Adrenal gland (tissue), 9 donors: ENCODE measurements at regions not wholly inside any gene's neighbourhood (a gene's known extent, or its start where the extent isn't known, plus 50 kb on each side); places are given as distances from the start of the nearest gene placed in this dataset.

Source experiments
- DNase-seq, 7 donors: peaks; one replicate each; pipeline ENCODE4 v3.0.0-alpha.2; 2019 to 2020
- H3K27ac ChIP-seq, 5 donors: fragments of 200-600 bp; sonication (generic) in 4 of 5; 1 replicate in 3 of 5; 2 replicates in 2 of 5; pipeline versions ENCODE4 v1.5.1 to v1.8.0; 2016 to 2020; ENCODE audit warnings: mild to moderate bottlenecking in 1 of 5
- H3K27me3 ChIP-seq: fragments of 200-600 bp; 2 replicates; pipeline ENCODE4 v1.8.0; 2021
- H3K36me3 ChIP-seq, 2 donors: fragments of 200-600 bp; replicated peaks in 1 of 2; 1 replicate in 1 of 2; 2 replicates in 1 of 2; pipeline versions ENCODE4 v1.5.1 to v1.8.0; 2018 to 2022
- H3K4me1 ChIP-seq, 2 donors: fragments of 200-600 bp; replicated peaks in 1 of 2; 1 replicate in 1 of 2; 2 replicates in 1 of 2; pipeline versions ENCODE4 v1.5.1 to v1.8.0; 2018 to 2021
- H3K4me3 ChIP-seq, 4 donors: fragments of 200-600 bp; sonication (generic) in 3 of 4; one replicate each; pipeline ENCODE4 v1.5.1; 2016 to 2018
- H3K9me3 ChIP-seq, 3 donors: fragments of 200-600 bp; sonication (generic) in 1 of 3; replicated peaks in 1 of 3; 1 replicate in 2 of 3; 2 replicates in 1 of 3; pipeline versions ENCODE4 v1.5.1 to v1.8.0; 2016 to 2021
- CTCF ChIP-seq, 6 experiments: fragments of 450-650 bp in 4 of 6; fragments of 200-600 bp in 2 of 6; sonication (generic) in 1 of 6; IDR thresholded peaks; 1 replicate in 5 of 6; 2 replicates in 1 of 6; pipeline versions ENCODE4 v1.5.1 to v1.8.0; 2016 to 2021; ENCODE audit warnings: antibody characterized with exemption in 6 of 6, mild to moderate bottlenecking in 2 of 6, moderate library complexity in 1 of 6
- POLR2A ChIP-seq, 2 donors: fragments of 450-650 bp; IDR thresholded peaks; one replicate each; pipeline ENCODE4 v1.6.1; 2017; ENCODE audit warnings: antibody characterized with exemption in 2 of 2, mild to moderate bottlenecking in 2 of 2, moderate library complexity in 1 of 2
- WGBS, 4 donors: extraction: QIAGEN DNeasy Blood & Tissue Kit in 2 of 4; methylation state at CpG; one replicate each; pipeline versions ENCODE4 v1.1.5 to v1.1.7; 2013 to 2017; 5-methylcytosine and 5-hydroxymethylcytosine counted together
- intact Hi-C, 2 donors: fragments of 100-400 bp; cut with DNase I; formaldehyde crosslinking; loops; one replicate each; pipeline versions ENCODE4 v1.14.1 to v1.15.0; 2022 to 2023
- donor health status: healthy with polysubstance abuse.
- donor health status: Bipolar disorder and iron deficiency.
- donor health status: DM: yes; HTN: yes; CAD: no.
- donor health status: DM: no; HTN: no; CAD: no.
- donor health status: DM: no; HTN: no; CAD: no.

DNA sequence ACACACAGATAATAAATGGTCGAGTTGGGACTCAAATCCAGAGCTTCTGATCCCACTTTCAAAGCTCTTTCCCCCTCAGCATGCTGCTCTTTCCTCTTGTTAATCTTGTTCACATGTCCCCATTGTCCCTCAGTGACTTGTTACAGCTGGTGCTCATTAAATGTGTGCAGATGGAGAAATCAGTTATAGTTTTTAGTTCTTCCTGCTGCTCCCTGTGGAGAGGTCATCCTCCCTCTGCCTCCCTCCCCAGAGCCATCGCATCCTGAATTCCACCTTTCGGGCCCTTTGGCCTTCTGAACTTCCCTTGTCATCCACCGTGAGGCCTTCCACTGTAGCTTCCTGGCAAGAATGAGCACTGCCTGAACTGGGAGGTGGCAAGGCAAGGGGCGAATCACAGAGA is 179.6 kb downstream of the WSCD1 start:
- H3K4me3 ChIP-seq: no peak overlapping the region
- H3K4me1 ChIP-seq: no peaks in the 10 kb centered on the region
- DNase-seq: peak in 6 of 7 donors; percentile 15 to 62 (median 22)
- no peaks in the 10 kb centered on the region for H3K36me3 ChIP-seq
- no peaks in the 10 kb centered on the region for H3K9me3 ChIP-seq
- H3K27me3 ChIP-seq: no peaks in the 10 kb centered on the region
- TF ChIP-seq POLR2A (IDR thresholded peaks at IDR 0.05) (no peak), CTCF (IDR thresholded peaks at IDR 0.05) (no peak)
- 32 to 45% (median 42%) methylated on average over 5 of the region's 5 CpGs for WGBS, 4 donors
- no peak overlapping the region for H3K27ac ChIP-seq
- intact Hi-C loops: no loop called here

DNA sequence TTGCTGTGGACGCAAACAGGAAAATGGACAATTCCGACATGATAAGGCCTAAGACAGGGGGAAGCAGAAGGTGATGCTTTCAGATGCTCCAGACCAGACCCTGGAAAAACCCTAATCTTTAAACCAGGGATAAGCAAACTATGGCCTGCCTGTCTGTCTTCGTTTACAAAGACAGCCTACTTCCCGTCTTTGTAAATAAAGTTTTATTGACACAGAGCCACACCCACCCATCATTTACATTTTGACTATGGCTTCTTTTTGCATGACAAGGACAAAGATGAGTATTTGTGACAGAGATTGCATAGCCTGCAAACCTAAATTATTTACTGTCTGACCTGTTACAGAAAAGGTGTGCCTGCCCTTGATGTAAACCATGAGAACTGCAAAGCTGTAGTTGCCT is 177.9 kb downstream of the WSCD1 start:
- Histone ChIP-seq H3K4me3 (no peak overlapping the region), H3K9me3 (no peaks in the 10 kb centered on the region), H3K36me3 (no peaks in the 10 kb centered on the region), H3K27me3 (no peaks in the 10 kb centered on the region), H3K27ac (no peak overlapping the region), H3K4me1 (no peaks in the 10 kb centered on the region)
- no peak for TF ChIP-seq POLR2A (IDR thresholded peaks at IDR 0.05)
- TF ChIP-seq CTCF (IDR thresholded peaks at IDR 0.05): no peak
- 65 to 82% (median 74%) methylated on average over 4 of the region's 4 CpGs for WGBS, 4 donors
- DNase-seq: no peak
- intact Hi-C loops: no loop called here

DNA sequence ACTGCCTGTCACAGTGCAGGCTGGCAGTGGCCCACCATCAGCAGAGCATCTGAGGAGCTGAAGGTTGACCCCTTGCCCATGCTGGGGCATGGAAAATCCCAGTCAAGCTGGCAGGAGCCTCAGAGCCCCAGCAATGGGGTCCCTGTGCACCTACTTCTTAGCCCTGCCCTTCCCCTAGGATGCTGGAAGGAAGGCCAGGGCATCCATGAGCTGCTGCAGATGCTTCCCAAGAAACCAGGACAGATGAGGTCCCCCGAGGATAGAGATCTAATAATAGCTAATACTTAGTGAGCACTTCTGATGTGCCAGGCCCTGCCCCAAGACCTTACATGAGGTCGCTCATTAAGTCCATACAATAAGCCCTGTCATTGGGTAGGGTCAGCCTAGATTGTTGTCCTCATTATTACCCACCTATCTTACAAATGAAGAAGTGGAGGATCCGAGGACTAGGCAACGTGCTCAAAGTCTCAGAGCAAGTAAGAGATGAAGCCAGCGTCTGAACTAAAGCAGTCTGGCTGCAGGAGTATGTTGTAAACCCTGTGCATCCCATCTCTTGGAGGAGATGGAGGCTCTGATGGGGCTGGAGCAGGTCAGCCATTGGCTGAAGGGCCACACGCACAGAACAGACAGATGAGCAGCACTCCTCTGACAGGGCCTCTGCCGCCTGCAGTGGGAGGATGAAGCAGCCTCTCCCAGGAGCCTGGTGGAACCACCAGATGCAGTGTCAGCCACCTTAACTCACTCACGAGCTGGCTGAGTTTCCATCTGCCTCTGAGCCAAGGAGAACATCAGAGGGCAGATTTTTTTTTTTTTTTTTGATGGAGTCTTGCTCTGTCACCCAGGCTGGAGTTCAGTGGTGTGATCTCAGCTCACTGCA is 175.4 kb downstream of the WSCD1 start:
- Histone ChIP-seq H3K27ac (no peak overlapping the region), H3K9me3 (no peaks in the 10 kb centered on the region), H3K27me3 (peaks cover 3% of the 10 kb centered on the region), H3K4me3 (no peak overlapping the region), H3K36me3 (no peaks in the 10 kb centered on the region), H3K4me1 (no peaks in the 10 kb centered on the region)
- peak in 1 of 7 donors; percentile 5 for DNase-seq
- intact Hi-C loops: no loop called here
- WGBS, 4 donors: 67 to 73% (median 70%) methylated on average over 7 to 8 of the region's 8 CpGs
- no peak for TF ChIP-seq CTCF (IDR thresholded peaks at IDR 0.05)
- TF ChIP-seq POLR2A (IDR thresholded peaks at IDR 0.05): no peak

DNA sequence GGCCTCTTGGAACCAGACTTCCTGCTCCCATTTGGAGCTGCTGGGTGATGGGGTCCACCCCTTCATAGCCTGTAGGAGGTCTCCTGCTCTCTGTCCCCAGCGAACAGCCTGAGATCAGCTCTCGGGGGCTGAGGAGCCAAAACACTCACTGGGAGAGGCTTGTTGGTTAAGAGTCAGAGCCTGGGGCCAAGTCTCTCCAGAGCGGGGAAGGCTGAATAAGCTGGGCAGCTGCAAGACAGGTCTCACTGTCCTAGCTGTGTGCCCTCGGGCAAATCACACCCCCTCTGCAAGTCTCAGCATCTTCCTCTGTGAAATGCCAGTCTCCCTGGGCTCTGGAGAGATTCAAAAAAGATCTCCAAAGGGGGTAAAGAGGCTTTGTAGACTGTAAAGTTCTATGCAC is 174.6 kb downstream of the WSCD1 start:
- TF ChIP-seq POLR2A (IDR thresholded peaks at IDR 0.05): no peak
- no peak for TF ChIP-seq CTCF (IDR thresholded peaks at IDR 0.05)
- H3K27ac ChIP-seq: no peak overlapping the region
- intact Hi-C loops: no loop called here
- no peaks in the 10 kb centered on the region for H3K9me3 ChIP-seq
- H3K4me3 ChIP-seq: no peak overlapping the region
- peaks cover 3% of the 10 kb centered on the region for H3K27me3 ChIP-seq
- no peaks in the 10 kb centered on the region for H3K4me1 ChIP-seq
- 40 to 63% (median 59%) methylated on average over 1 to 4 of the region's 4 CpGs for WGBS, 4 donors
- no peaks in the 10 kb centered on the region for H3K36me3 ChIP-seq
- DNase-seq: peak in 1 of 7 donors; percentile 18
